GM18505 (cell line): ENCODE measurements at regions not wholly inside any gene's neighbourhood (a gene's known extent, or its start where the extent isn't known, plus 50 kb on each side); places are given as distances from the start of the nearest gene placed in this dataset.

Experiments used
- ATAC-seq: cut with Tn5 transposase; IDR thresholded peaks from one replicate; pipeline ENCODE4 v1.9.1; 2021; ENCODE audit not compliant: unreplicated experiment
- POLR2A ChIP-seq: IDR thresholded peaks from 4 replicates; pipeline ENCODE4 v1.6.1; 2011; ENCODE audit warnings: borderline replicate concordance; ENCODE audit not compliant: insufficient read depth, insufficient read length; ENCODE audit errors: extremely low read depth

DNA sequence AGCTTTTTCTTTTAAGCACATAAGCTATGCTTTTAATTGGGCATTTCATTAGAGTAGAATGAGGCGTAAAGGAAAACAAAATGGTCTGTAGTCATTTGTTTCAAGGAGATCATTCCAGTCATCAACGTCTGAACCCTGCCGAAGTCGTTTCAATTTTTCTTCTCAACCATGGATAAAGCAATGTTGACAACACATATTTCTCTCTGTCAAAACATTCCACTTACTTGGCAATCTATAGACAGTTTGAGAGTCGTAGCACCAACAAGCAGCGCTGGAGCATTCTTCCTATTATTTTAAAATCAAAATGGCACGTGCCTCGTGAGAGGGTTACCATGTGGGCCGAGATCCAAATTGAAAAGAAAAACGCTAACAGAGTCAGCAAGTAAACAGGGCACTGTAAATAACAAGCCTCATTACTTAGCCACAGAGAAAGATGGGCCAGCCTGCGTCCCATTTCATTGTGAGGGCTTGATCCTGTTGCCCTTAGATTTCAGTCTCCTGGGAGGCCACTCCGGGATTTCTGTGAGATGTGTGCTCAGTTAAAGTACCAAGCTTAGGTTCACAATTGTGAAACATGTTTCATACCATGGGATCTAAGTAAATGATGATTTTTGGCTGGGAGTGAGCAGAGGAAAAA lies 422.9 kb downstream of the DTWD2 start:
- no peak for TF ChIP-seq POLR2A

DNA sequence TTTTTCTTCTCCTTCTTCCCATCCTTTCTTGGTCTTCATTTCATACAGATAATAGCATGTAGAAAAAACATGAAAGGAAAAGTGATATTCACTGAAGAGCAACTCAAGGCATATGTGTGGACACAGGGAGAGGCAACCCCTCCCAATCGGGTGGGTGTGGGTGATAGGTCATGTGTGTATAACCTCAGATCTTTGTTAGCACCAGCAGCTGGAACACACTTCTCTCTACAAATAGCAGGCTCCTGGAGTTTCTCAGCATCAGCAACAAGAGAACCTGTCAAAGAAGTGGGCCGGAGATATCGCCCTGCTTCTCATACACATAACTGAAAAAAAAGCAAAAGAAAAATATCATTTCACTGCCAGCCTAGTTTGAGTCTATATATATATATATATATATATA lies 426.4 kb downstream of the DTWD2 start:
- no peak for ATAC-seq

More for the DNA sequence above, 422.9 kb downstream of the DTWD2 start:
- ATAC-seq = no peak

GRCh38 chr5:118561235-118561634 lies 427.1 kb downstream of the DTWD2 start:
- ATAC-seq = no peak
- TF ChIP-seq POLR2A = no peak

More for the DNA sequence above, 426.4 kb downstream of the DTWD2 start:
- no peak for TF ChIP-seq POLR2A

- no peak for TF ChIP-seq POLR2A
- no peak for ATAC-seq
These were observed 429.5 kb downstream of the DTWD2 start for GRCh38 chr5:118558871-118559270.

GRCh38 chr5:118557251-118557661 lies 431.1 kb downstream of the DTWD2 start:
- no peak for TF ChIP-seq POLR2A
- ATAC-seq = no peak

DNA sequence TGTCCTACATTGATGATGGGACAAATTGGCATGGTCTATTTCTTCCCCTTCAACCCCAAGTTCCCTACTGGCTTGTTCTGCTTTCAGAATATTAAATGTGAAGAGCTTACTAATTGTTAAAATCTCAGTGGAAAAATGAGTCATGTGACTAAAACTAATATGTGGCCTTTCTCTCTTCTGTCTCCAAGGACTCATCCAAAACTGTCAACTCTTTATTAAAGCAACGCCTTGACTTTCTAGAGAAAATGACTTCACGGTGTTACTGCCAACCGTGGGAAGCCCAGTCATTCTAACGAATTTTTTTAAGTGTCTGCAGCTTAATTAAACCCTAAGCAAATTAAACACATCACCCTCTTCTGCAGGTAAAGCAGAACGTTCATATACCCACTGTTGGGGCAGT lies 431.6 kb downstream of the DTWD2 start:
- TF ChIP-seq POLR2A = no peak
- no peak for ATAC-seq

- no peak for ATAC-seq
- no peak for TF ChIP-seq POLR2A
These were observed 432.6 kb downstream of the DTWD2 start for GRCh38 chr5:118555727-118556126.

GRCh38 chr5:118554981-118555380 lies 433.4 kb downstream of the DTWD2 start:
- TF ChIP-seq POLR2A = no peak
- no peak for ATAC-seq

- ATAC-seq = no peak
- no peak for TF ChIP-seq POLR2A
These were observed 434.1 kb downstream of the DTWD2 start for GRCh38 chr5:118554241-118554640.

- TF ChIP-seq POLR2A = no peak
- no peak for ATAC-seq
These were observed 434.7 kb downstream of the DTWD2 start for GRCh38 chr5:118553662-118554061.

DNA sequence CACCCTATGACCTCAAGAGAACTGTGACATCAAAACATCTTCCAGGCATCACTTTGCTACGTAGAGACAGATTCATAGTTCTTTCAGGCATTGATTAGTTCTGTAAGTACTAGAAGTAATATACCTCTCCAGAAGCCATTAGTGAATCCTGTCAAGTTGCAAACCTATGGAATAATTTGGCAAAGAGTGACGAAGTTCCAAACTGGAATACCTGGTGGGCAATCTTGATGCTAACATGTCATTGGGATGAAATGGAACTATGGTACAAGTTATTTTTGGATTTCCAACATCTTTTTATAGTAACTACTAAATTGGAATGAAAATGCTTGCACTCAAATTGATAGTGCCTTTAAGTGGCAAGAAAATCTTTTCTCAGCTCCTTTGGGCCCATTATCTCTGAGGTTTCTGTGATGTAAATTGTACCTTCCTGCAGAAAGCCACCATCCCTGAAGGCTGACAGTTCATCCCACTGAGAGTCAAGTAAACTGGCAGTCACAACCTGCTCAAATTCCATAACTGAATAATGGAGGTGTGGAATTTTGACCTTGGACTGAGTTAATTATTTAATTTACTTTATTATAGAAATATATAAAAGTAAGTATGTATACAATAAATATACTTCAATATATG lies 435.5 kb downstream of the DTWD2 start:
- TF ChIP-seq POLR2A = no peak
- ATAC-seq = no peak

- ATAC-seq = no peak
- TF ChIP-seq POLR2A = no peak
These were observed 436.2 kb downstream of the DTWD2 start for GRCh38 chr5:118552146-118552545.

DNA sequence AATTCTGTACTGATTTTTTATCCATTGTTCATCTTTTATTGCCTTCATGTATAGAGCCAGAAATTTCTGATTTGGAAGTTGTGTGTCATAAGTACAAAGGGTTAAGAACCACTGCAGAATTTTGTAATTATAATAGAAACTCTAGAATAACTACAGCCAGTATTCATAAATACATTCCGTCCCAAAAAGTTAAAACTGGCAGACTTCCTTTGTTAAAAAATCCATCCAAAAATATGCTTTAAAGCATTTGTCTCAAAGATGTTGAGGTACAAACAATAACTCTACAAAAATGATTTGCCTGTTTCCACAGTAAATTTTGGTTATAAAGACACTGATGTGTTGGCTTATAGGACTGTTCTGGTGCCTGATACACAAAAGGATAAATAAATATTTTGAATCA lies 436.6 kb downstream of the DTWD2 start:
- ATAC-seq = no peak
- TF ChIP-seq POLR2A = no peak

- no peak for TF ChIP-seq POLR2A
- ATAC-seq = no peak
These were observed 437.3 kb downstream of the DTWD2 start for GRCh38 chr5:118551031-118551430.
